H1 (cell line): ENCODE measurements at regions not wholly inside any gene's neighbourhood (a gene's known extent, or its start where the extent isn't known, plus 50 kb on each side); places are given as distances from the start of the nearest gene placed in this dataset.

Experiments used
- CTCF ChIA-PET: fragments of 300-600 bp; sonication (Branson Sonifier 250); formaldehyde crosslinking; loops from one replicate; lab custom pipeline; 2021; ENCODE audit not compliant: partially characterized antibody; lab: Charles Lee
- POLR2A ChIA-PET: fragments of 300-600 bp; sonication (Branson Sonifier 250); formaldehyde crosslinking; loops from one replicate; lab custom pipeline; 2021; ENCODE audit warnings: inconsistent platforms; ENCODE audit not compliant: partially characterized antibody; lab: Charles Lee
- DNase-seq, 2 experiments: peaks; one replicate each; pipeline versions ENCODE4 v3.0.0 to v3.0.0-alpha.2; 2010 to 2022; ENCODE audit warnings: low spot score in 2 of 2, low read depth in 1 of 2, mixed read lengths in 1 of 2
- FAIRE-seq: peaks from 2 replicates; lab custom pipeline; 2011; peaks lifted over from hg19 to GRCh38; lab: Jason Lieb, UNC
- H2AFZ ChIP-seq: 2 replicates; pipeline ENCODE4 v1.8.1; 2012; ENCODE audit warnings: low read length, inconsistent platforms
- H2AK5ac ChIP-seq: 2 replicates; pipeline ENCODE4 v1.6.1; 2013; ENCODE audit warnings: low read depth, low read length
- H2BK120ac ChIP-seq: replicated peaks from 2 replicates; pipeline ENCODE3; 2013; ENCODE audit warnings: low read depth, low read length, inconsistent platforms
- H2BK12ac ChIP-seq: 2 replicates; pipeline ENCODE4 v1.6.1; 2013; ENCODE audit warnings: low read depth, low read length
- H2BK15ac ChIP-seq: 2 replicates; pipeline ENCODE4 v1.6.1; 2013; ENCODE audit warnings: low read length
- H2BK20ac ChIP-seq: 2 replicates; pipeline ENCODE4 v1.6.1; 2013; ENCODE audit warnings: low read length
- H2BK5ac ChIP-seq: 2 replicates; pipeline ENCODE4 v1.6.1; 2013; ENCODE audit warnings: low read depth, low read length
- H3K14ac ChIP-seq: 2 replicates; pipeline ENCODE4 v1.6.1; 2013; ENCODE audit warnings: inconsistent platforms; ENCODE audit not compliant: insufficient read length
- H3K18ac ChIP-seq: 2 replicates; pipeline ENCODE4 v1.6.1; 2013; ENCODE audit warnings: low read length; ENCODE audit errors: extremely low read depth
- H3K23ac ChIP-seq: 2 replicates; pipeline ENCODE4 v1.6.1; 2013; ENCODE audit warnings: inconsistent platforms; ENCODE audit not compliant: insufficient read length
- H3K23me2 ChIP-seq: 2 replicates; pipeline ENCODE4 v1.6.1; 2013; ENCODE audit warnings: low read depth, low read length
- H3K27ac ChIP-seq: 2 replicates; pipeline ENCODE4 v1.6.1; 2011; ENCODE audit warnings: low read depth, low read length, inconsistent platforms
- H3K27me3 ChIP-seq, 4 experiments: replicated peaks in 1 of 4; 1 replicate in 1 of 4; 2 replicates in 3 of 4; pipeline versions ENCODE4 v1.6.1 to v1.8.1; 2011 to 2013; ENCODE audit warnings: low read length in 3 of 4, mild to moderate bottlenecking in 3 of 4, inconsistent platforms in 2 of 4, mixed read lengths in 2 of 4, moderate library complexity in 1 of 4; ENCODE audit not compliant: control insufficient read depth in 3 of 4, insufficient read depth in 3 of 4; ENCODE audit errors: extremely low read depth in 1 of 4
- H3K36me3 ChIP-seq, 4 experiments: 2 replicates each; pipeline versions ENCODE4 v1.6.1 to v1.8.1; 2011 to 2013; ENCODE audit warnings: mild to moderate bottlenecking in 4 of 4, low read length in 3 of 4, moderate library complexity in 2 of 4, control low read depth in 1 of 4, inconsistent platforms in 1 of 4; ENCODE audit not compliant: insufficient read depth in 4 of 4, control insufficient read depth in 2 of 4
- H3K4ac ChIP-seq: replicated peaks from 2 replicates; pipeline ENCODE3; 2013; ENCODE audit warnings: low read length, low read depth, mixed read lengths, inconsistent platforms; ENCODE audit not compliant: insufficient read length
- H3K4me1 ChIP-seq, 4 experiments: replicated peaks in 1 of 4; 1 replicate in 1 of 4; 2 replicates in 3 of 4; pipeline versions ENCODE4 v1.6.1 to v1.8.1; 2011 to 2013; ENCODE audit warnings: low read length in 3 of 4, inconsistent platforms in 2 of 4, mixed read lengths in 1 of 4; ENCODE audit not compliant: insufficient read depth in 4 of 4, control insufficient read depth in 3 of 4
- H3K4me2 ChIP-seq, 2 experiments: 2 replicates each; pipeline versions ENCODE4 v1.6.1 to v1.8.1; 2011 to 2013; ENCODE audit warnings: low read depth in 2 of 2, low read length in 2 of 2, control low read depth in 1 of 2, inconsistent platforms in 1 of 2, mild to moderate bottlenecking in 1 of 2; ENCODE audit not compliant: insufficient read depth in 1 of 2
- H3K4me3 ChIP-seq, 4 experiments: fragments of 200-600, 300-600 bp in 1 of 4; sonication (generic), shearing (Covaris generic), sonication (Bioruptor Twin) in 1 of 4; 2 replicates each; pipeline versions ENCODE4 v1.5.1 to v1.8.1; 2011 to 2016; ENCODE audit warnings: low read length in 4 of 4, low read depth in 3 of 4, control low read depth in 2 of 4, inconsistent platforms in 2 of 4, mild to moderate bottlenecking in 2 of 4, mixed read lengths in 1 of 4, moderate library complexity in 1 of 4; ENCODE audit not compliant: insufficient read depth in 2 of 4; ENCODE audit errors: extremely low read depth in 1 of 4
- H3K56ac ChIP-seq: replicated peaks from 2 replicates; pipeline ENCODE3; 2013; ENCODE audit warnings: low read depth, mild to moderate bottlenecking, mixed read lengths, low read length, inconsistent platforms; ENCODE audit not compliant: insufficient read length
- H3K79me1 ChIP-seq: 2 replicates; pipeline ENCODE4 v1.6.1; 2013; ENCODE audit warnings: low read depth, low read length, control low read depth
- H3K79me2 ChIP-seq, 2 experiments: 2 replicates each; pipeline versions ENCODE4 v1.6.1 to v1.8.1; 2012 to 2013; ENCODE audit warnings: low read length in 2 of 2, mild to moderate bottlenecking in 2 of 2, inconsistent platforms in 1 of 2; ENCODE audit not compliant: insufficient read depth in 2 of 2, control insufficient read depth in 1 of 2
- H3K9ac ChIP-seq, 4 experiments: replicated peaks in 1 of 4; 1 replicate in 1 of 4; 2 replicates in 3 of 4; pipeline versions ENCODE4 v1.6.1 to v1.8.1; 2011 to 2013; ENCODE audit warnings: low read depth in 3 of 4, low read length in 3 of 4, control low read depth in 2 of 4, mild to moderate bottlenecking in 2 of 4, moderate library complexity in 2 of 4, inconsistent platforms in 1 of 4; ENCODE audit errors: extremely low read depth in 1 of 4
- H3K9me3 ChIP-seq, 2 experiments: 2 replicates each; pipeline versions ENCODE4 v1.6.1 to v1.8.1; 2012 to 2013; ENCODE audit warnings: mild to moderate bottlenecking in 2 of 2, moderate library complexity in 2 of 2, control low read depth in 1 of 2, inconsistent platforms in 1 of 2, low read depth in 1 of 2, low read length in 1 of 2, mixed read lengths in 1 of 2; ENCODE audit not compliant: insufficient read depth in 2 of 2
- H4K20me1 ChIP-seq, 2 experiments: replicated peaks in 1 of 2; 2 replicates each; pipeline versions ENCODE3 to v1.8.1; 2011 to 2013; ENCODE audit warnings: inconsistent platforms in 2 of 2, low read length in 2 of 2, mild to moderate bottlenecking in 1 of 2; ENCODE audit not compliant: insufficient read depth in 2 of 2, control insufficient read depth in 1 of 2
- H4K5ac ChIP-seq: 2 replicates; pipeline ENCODE4 v1.6.1; 2013; ENCODE audit warnings: low read length, low read depth, mixed read lengths, inconsistent platforms; ENCODE audit not compliant: insufficient read length
- H4K8ac ChIP-seq: 2 replicates; pipeline ENCODE4 v1.8.0; 2013; ENCODE audit warnings: mild to moderate bottlenecking, moderate library complexity, low read length, inconsistent platforms; ENCODE audit not compliant: insufficient read depth; ENCODE audit errors: extremely low read depth
- H4K91ac ChIP-seq: replicated peaks from 2 replicates; pipeline ENCODE3; 2013; ENCODE audit warnings: low read length, mixed read lengths, inconsistent platforms; ENCODE audit not compliant: insufficient read length
- BACH1 ChIP-seq: IDR thresholded peaks from 2 replicates; pipeline ENCODE4 v1.6.1; 2012; ENCODE audit warnings: low read length, improper control_type of control experiment
- CREB1 ChIP-seq: IDR thresholded peaks from 2 replicates; pipeline ENCODE4 v1.6.1; 2012; ENCODE audit warnings: inconsistent platforms
- CTCF ChIP-seq, 3 experiments: IDR thresholded peaks; 1 replicate in 2 of 3; 2 replicates in 1 of 3; pipeline versions ENCODE4 v1.5.1 to v1.6.1; 2011; ENCODE audit warnings: low read length in 3 of 3, mild to moderate bottlenecking in 3 of 3, inconsistent platforms in 2 of 3, low read depth in 1 of 3, moderate library complexity in 1 of 3; ENCODE audit not compliant: insufficient read depth in 1 of 3; ENCODE audit errors: control extremely low read depth in 1 of 3
- EP300 ChIP-seq, 2 experiments: IDR thresholded peaks; 1 replicate in 1 of 2; 2 replicates in 1 of 2; pipeline ENCODE4 v1.6.1; 2011 to 2012; ENCODE audit warnings: low read depth in 2 of 2, low read length in 2 of 2, mild to moderate bottlenecking in 2 of 2, borderline replicate concordance in 1 of 2, inconsistent platforms in 1 of 2, moderate library complexity in 1 of 2
- GTF2F1 ChIP-seq: IDR thresholded peaks from 2 replicates; pipeline ENCODE4 v1.6.1; 2012; ENCODE audit warnings: low read depth, low read length, improper control_type of control experiment, borderline replicate concordance
- HDAC2 ChIP-seq, 2 experiments: fragments of 300-600 bp in 1 of 2; sonication (generic) in 1 of 2; IDR thresholded peaks; 2 replicates each; pipeline ENCODE4 v1.6.1; 2011 to 2012; ENCODE audit warnings: low read depth in 2 of 2, low read length in 2 of 2, mild to moderate bottlenecking in 2 of 2, moderate library complexity in 2 of 2, borderline replicate concordance in 1 of 2, inconsistent platforms in 1 of 2
- NRF1 ChIP-seq: IDR thresholded peaks from 2 replicates; pipeline ENCODE4 v1.6.1; 2011; ENCODE audit warnings: mild to moderate bottlenecking, low read depth, low read length, improper control_type of control experiment
- POLR2AphosphoS5 ChIP-seq: IDR thresholded peaks from 2 replicates; pipeline ENCODE4 v1.6.1; 2011; ENCODE audit warnings: low read depth, low read length
- RAD21 ChIP-seq, 2 experiments: IDR thresholded peaks in 1 of 2; conservative IDR thresholded peaks in 1 of 2; 2 replicates each; pipeline ENCODE4 v1.6.1; 2011; ENCODE audit warnings: low read depth in 2 of 2, low read length in 2 of 2, improper control_type of control experiment in 1 of 2, inconsistent platforms in 1 of 2, mild to moderate bottlenecking in 1 of 2, moderate library complexity in 1 of 2
- SP1 ChIP-seq: IDR thresholded peaks from 2 replicates; pipeline ENCODE4 v1.6.1; 2011; ENCODE audit warnings: low read depth, low read length
- SP4 ChIP-seq: IDR thresholded peaks from 2 replicates; pipeline ENCODE4 v1.6.1; 2012; ENCODE audit warnings: low read length, inconsistent platforms
- TCF12 ChIP-seq: IDR thresholded peaks from 2 replicates; pipeline ENCODE4 v1.6.1; 2011; ENCODE audit warnings: low read depth, mild to moderate bottlenecking, low read length
- TEAD4 ChIP-seq: IDR thresholded peaks from 2 replicates; pipeline ENCODE4 v1.6.1; 2012; ENCODE audit warnings: low read depth, low read length, inconsistent platforms, mixed read lengths
- WGBS, 2 experiments: shearing (Covaris generic) in 1 of 2; methylation state at CpG; one replicate each; pipeline versions ENCODE4 v1.1.6 to v1.1.7; 2013 to 2015; ENCODE audit warnings: low lambda C conversion rate in 2 of 2, mixed read lengths in 2 of 2, inconsistent platforms in 1 of 2, low coverage in 1 of 2, missing lambda C conversion rate in 1 of 2; ENCODE audit not compliant: insufficient replicate concordance in 2 of 2, insufficient coverage in 1 of 2, insufficient read length in 1 of 2; ENCODE audit errors: extremely low coverage in 1 of 2, missing lambda C conversion rate in 1 of 2; 5-methylcytosine and 5-hydroxymethylcytosine counted together

GRCh38 chr4:43496602-43497001 is 604.1 kb downstream of the GRXCR1 start:
- Histone ChIP-seq H2BK5ac (no peak overlapping the region), H3K79me1 (no peaks in the 10 kb centered on the region), H2BK15ac (no peak overlapping the region), H3K4me1 (no peaks in the 10 kb centered on the region), H4K8ac (no peak overlapping the region), H3K4ac (no peak overlapping the region), H3K36me3 (no peaks in the 10 kb centered on the region), H4K91ac (no peak overlapping the region), H4K5ac (no peak overlapping the region), H3K79me2 (no peaks in the 10 kb centered on the region), H3K9me3 (no peaks in the 10 kb centered on the region), H3K18ac (no peak overlapping the region), H3K14ac (no peak overlapping the region), H2AK5ac (no peak overlapping the region), H3K27me3 (no peaks in the 10 kb centered on the region), H2BK120ac (no peak overlapping the region), H3K23me2 (no peaks in the 10 kb centered on the region), H2BK12ac (no peak overlapping the region), H3K27ac (no peak overlapping the region), H2BK20ac (no peak overlapping the region), H3K56ac (no peak overlapping the region), H2AFZ (no peak overlapping the region), H4K20me1 (no peaks in the 10 kb centered on the region), H3K4me3 (no peak overlapping the region), H3K4me2 (no peak overlapping the region), H3K9ac (no peak overlapping the region), H3K23ac (no peak overlapping the region)
- 45% methylated on average over 2 of the region's 2 CpGs; no CpG with 5 or more reads in 1 of the 2 experiments for WGBS, 2 experiments
- CTCF ChIA-PET: no interaction called here
- POLR2A ChIA-PET: no interaction called here
- FAIRE-seq (no peak), DNase-seq (no peak)
- no peak for TF ChIP-seq CREB1
- TF ChIP-seq EP300 (IDR thresholded peaks at IDR 0.05; ENCODE audit: borderline replicate concordance in 1 of 2, low read depth in 2 of 2, low read length in 2 of 2): no peak
- no peak for TF ChIP-seq RAD21 (IDR thresholded peaks at IDR 0.05 in 1 of 2, conservative IDR thresholded peaks at IDR 0.05 in 1 of 2; ENCODE audit: low read depth in 2 of 2, low read length in 2 of 2)
- TF ChIP-seq POLR2AphosphoS5: no peak
- no peak for TF ChIP-seq BACH1
- TF ChIP-seq TCF12: no peak
- TF ChIP-seq GTF2F1: no peak
- no peak for TF ChIP-seq HDAC2 (IDR thresholded peaks at IDR 0.05; ENCODE audit: borderline replicate concordance in 1 of 2, low read depth in 2 of 2, low read length in 2 of 2)
- no peak for TF ChIP-seq TEAD4
- TF ChIP-seq CTCF (IDR thresholded peaks at IDR 0.05; ENCODE audit: control extremely low read depth in 1 of 3, insufficient read depth in 1 of 3, low read depth in 1 of 3, low read length in 3 of 3): no peak
- TF ChIP-seq NRF1: no peak
- no peak for TF ChIP-seq SP4
- TF ChIP-seq SP1: no peak
